Mammary epithelial cell (primary cell): ENCODE measurements at regions not wholly inside any gene's neighbourhood (a gene's known extent, or its start where the extent isn't known, plus 50 kb on each side); places are given as distances from the start of the nearest gene placed in this dataset.

ENCODE experiments used
- EZH2 ChIP-seq: IDR thresholded peaks from 2 replicates; pipeline ENCODE4 v1.6.1; 2012; ENCODE audit warnings: low read length, inconsistent platforms, borderline replicate concordance
- TF ChIP-seq, protein P1 (sequence below), 2 donors: IDR thresholded peaks in 1 of 2; conservative IDR thresholded peaks in 1 of 2; 2 replicates each; pipeline ENCODE4 v1.5.1; 2011 to 2012; ENCODE audit warnings: inconsistent platforms in 2 of 2, low read length in 2 of 2, mild to moderate bottlenecking in 2 of 2, control low read depth in 1 of 2, low read depth in 1 of 2; ENCODE audit not compliant: insufficient read depth in 1 of 2; ENCODE audit errors: extremely low read depth in 1 of 2

DNA sequence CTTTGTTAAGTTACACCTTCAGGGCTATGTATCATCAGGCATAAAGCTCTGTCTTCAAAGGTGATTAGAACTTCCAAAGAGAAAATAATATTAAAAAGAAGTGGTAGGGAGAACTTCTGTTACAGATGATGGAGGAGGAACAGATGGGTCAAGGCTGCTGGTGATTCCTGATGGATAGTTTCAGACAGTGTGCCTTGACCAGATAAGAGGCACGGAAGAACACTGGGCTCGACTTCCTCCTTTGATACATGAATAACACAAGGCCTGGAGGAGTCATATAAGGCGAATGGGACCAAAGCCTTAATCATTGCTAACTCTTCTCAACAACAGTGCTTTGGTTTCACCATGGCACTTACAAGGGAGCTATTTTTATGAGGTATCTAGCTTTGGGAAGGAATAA, 128.1 kb upstream of the RXFP2 start:
- TF ChIP-seq EZH2: no peak
- TF ChIP-seq, protein P1, sequence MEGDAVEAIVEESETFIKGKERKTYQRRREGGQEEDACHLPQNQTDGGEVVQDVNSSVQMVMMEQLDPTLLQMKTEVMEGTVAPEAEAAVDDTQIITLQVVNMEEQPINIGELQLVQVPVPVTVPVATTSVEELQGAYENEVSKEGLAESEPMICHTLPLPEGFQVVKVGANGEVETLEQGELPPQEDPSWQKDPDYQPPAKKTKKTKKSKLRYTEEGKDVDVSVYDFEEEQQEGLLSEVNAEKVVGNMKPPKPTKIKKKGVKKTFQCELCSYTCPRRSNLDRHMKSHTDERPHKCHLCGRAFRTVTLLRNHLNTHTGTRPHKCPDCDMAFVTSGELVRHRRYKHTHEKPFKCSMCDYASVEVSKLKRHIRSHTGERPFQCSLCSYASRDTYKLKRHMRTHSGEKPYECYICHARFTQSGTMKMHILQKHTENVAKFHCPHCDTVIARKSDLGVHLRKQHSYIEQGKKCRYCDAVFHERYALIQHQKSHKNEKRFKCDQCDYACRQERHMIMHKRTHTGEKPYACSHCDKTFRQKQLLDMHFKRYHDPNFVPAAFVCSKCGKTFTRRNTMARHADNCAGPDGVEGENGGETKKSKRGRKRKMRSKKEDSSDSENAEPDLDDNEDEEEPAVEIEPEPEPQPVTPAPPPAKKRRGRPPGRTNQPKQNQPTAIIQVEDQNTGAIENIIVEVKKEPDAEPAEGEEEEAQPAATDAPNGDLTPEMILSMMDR (conservative IDR thresholded peaks at IDR 0.05 in 1 of 2, IDR thresholded peaks at IDR 0.05 in 1 of 2; ENCODE audit: extremely low read depth in 1 of 2, insufficient read depth in 1 of 2, low read depth in 1 of 2, low read length in 2 of 2): no peak
